GM21576 (cell line): ENCODE measurements at regions not wholly inside any gene's neighbourhood (a gene's known extent, or its start where the extent isn't known, plus 50 kb on each side); places are given as distances from the start of the nearest gene placed in this dataset.
"Not testable (repeated sequence)": the region's sequence is repeated elsewhere in the genome, so short reads cannot be mapped to it uniquely, and the experiment has no call there.

Experiments used
- ATAC-seq: cut with Tn5 transposase; IDR thresholded peaks from one replicate; pipeline ENCODE4 v1.9.1; 2021; ENCODE audit warnings: mild to moderate bottlenecking, moderate library complexity; ENCODE audit not compliant: unreplicated experiment

- no peak for ATAC-seq
These were observed 793.6 kb upstream of the RAG2 start for GRCh38 chr11:37391615-37392014.

GRCh38 chr11:37390576-37391083 is 792.6 kb upstream of the RAG2 start:
- no peak for ATAC-seq

- ATAC-seq, result no peak
These were observed 780.9 kb upstream of the RAG2 start for GRCh38 chr11:37378958-37379357.

- no peak for ATAC-seq
These were observed 774.6 kb upstream of the RAG2 start for GRCh38 chr11:37372667-37373066.

GRCh38 chr11:37371346-37371970 is 773.4 kb upstream of the RAG2 start:
- ATAC-seq, result no peak

GRCh38 chr11:37370817-37371216 is 772.8 kb upstream of the RAG2 start:
- ATAC-seq, result no peak

- no peak for ATAC-seq
These were observed 766.3 kb upstream of the RAG2 start for GRCh38 chr11:37364246-37364839.

- ATAC-seq, result no peak
These were observed 755.2 kb upstream of the RAG2 start for GRCh38 chr11:37353192-37353591.

- ATAC-seq, result no peak
These were observed 754.4 kb upstream of the RAG2 start for GRCh38 chr11:37352485-37352884.

GRCh38 chr11:37343290-37343689 is 745.3 kb upstream of the RAG2 start:
- no peak for ATAC-seq

- no peak for ATAC-seq
These were observed 738.4 kb upstream of the RAG2 start for GRCh38 chr11:37336401-37336800.

GRCh38 chr11:37333345-37333744 is 735.3 kb upstream of the RAG2 start:
- no peak for ATAC-seq

- no peak for ATAC-seq
These were observed 725.8 kb upstream of the RAG2 start for GRCh38 chr11:37323843-37324242.

GRCh38 chr11:37322333-37323194 is 724.5 kb upstream of the RAG2 start:
- no peak for ATAC-seq

GRCh38 chr11:37320921-37321320 is 722.9 kb upstream of the RAG2 start:
- ATAC-seq, result no peak

GRCh38 chr11:37317803-37318202 is 719.8 kb upstream of the RAG2 start:
- no peak for ATAC-seq

GRCh38 chr11:37313266-37313665 is 715.2 kb upstream of the RAG2 start:
- ATAC-seq, result no peak

- ATAC-seq, result no peak
These were observed 708.5 kb upstream of the RAG2 start for GRCh38 chr11:37306563-37306962.

GRCh38 chr11:37301405-37301804 is 703.4 kb upstream of the RAG2 start:
- ATAC-seq, result not testable (repeated sequence)

GRCh38 chr11:37298173-37298572 is 700.1 kb upstream of the RAG2 start:
- ATAC-seq, result no peak

- ATAC-seq, result no peak
These were observed 688.9 kb upstream of the RAG2 start for GRCh38 chr11:37286890-37287289.

- ATAC-seq, result no peak
These were observed 684.3 kb upstream of the RAG2 start for GRCh38 chr11:37282367-37282766.
